Aorta (tissue), 5 donors: ENCODE measurements at regions not wholly inside any gene's neighbourhood (a gene's known extent, or its start where the extent isn't known, plus 50 kb on each side); places are given as distances from the start of the nearest gene placed in this dataset.
A peak's percentile ranks its signal among the peaks of the same experiment; 100 is the strongest.

Experiments used
- ATAC-seq: fragments of 200-7000 bp; cut with Tn5 transposase; one replicate; pipeline ENCODE4 v1.9.1; 2022; ENCODE audit warnings: moderate library complexity; ENCODE audit not compliant: low FRiP score
- DNase-seq, 2 donors: peaks; one replicate each; pipeline ENCODE4 v3.0.0-alpha.2; 2020
- H3K27ac ChIP-seq, 2 donors: one replicate each; pipeline ENCODE4 v1.5.1; 2013; ENCODE audit warnings: low read length in 2 of 2, mild to moderate bottlenecking in 2 of 2, moderate library complexity in 2 of 2, control low read depth in 1 of 2, inconsistent platforms in 1 of 2, low read depth in 1 of 2
- H3K27me3 ChIP-seq, 2 donors: one replicate each; pipeline ENCODE4 v1.6.1; 2013; ENCODE audit warnings: control low read depth in 1 of 2, low read length in 1 of 2, mild to moderate bottlenecking in 1 of 2, moderate library complexity in 1 of 2; ENCODE audit not compliant: insufficient read depth in 2 of 2, control insufficient read depth in 1 of 2
- H3K36me3 ChIP-seq, 2 donors: one replicate each; pipeline ENCODE4 v1.6.1; 2013; ENCODE audit warnings: control low read depth in 1 of 2, low read length in 1 of 2, mild to moderate bottlenecking in 1 of 2; ENCODE audit not compliant: insufficient read depth in 2 of 2, control insufficient read depth in 1 of 2
- H3K4me1 ChIP-seq, 2 donors: one replicate each; pipeline ENCODE4 v1.6.1; 2013; ENCODE audit warnings: low read length in 2 of 2, control low read depth in 1 of 2, mild to moderate bottlenecking in 1 of 2, moderate library complexity in 1 of 2; ENCODE audit not compliant: insufficient read depth in 2 of 2, control insufficient read depth in 1 of 2
- H3K4me3 ChIP-seq, 2 donors: one replicate each; pipeline ENCODE4 v1.5.1; 2013; ENCODE audit warnings: low read length in 2 of 2, control low read depth in 1 of 2, mild to moderate bottlenecking in 1 of 2
- H3K9me3 ChIP-seq: one replicate; pipeline ENCODE4 v1.6.1; 2013; ENCODE audit warnings: mild to moderate bottlenecking, low read length; ENCODE audit not compliant: control insufficient read depth
- WGBS, 2 donors: extraction: QIAGEN DNeasy Blood & Tissue Kit; methylation state at CpG; one replicate each; pipeline ENCODE4 v1.1.7; 2013; 5-methylcytosine and 5-hydroxymethylcytosine counted together
- intact Hi-C, 2 donors: fragments of 100-400 bp; cut with DNase I; formaldehyde crosslinking; loops; one replicate each; pipeline versions ENCODE4 v1.14.2 to v1.15.0; 2022
- donor health status: healthy with polysubstance abuse.
- donor health status: Bipolar disorder and iron deficiency.
- donor health status: DM: no; HTN: no; CAD: no.
- donor health status: DM: no; HTN: no; CAD: no.
- donor health status: DM: yes; HTN: yes; CAD: no.

DNA sequence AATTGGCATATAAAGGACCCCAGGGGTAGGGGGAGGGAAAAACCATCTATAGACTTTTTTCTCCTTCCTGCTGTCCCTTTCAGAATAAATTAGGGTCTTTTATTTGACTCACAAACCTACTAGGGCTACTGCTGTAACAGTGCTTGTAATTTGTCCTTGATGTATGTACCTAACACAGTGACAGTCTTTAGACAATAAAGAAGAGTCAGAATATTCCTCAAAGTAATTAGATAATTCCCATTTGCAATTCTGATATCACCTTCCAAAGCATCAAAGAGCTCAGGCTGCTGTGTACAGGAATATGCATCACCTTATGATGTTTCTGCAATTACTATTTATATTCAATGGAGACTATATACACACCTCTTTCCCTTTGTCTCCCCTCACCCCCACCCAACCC lies 161.7 kb downstream of the MREG start:
- Histone ChIP-seq H3K4me1 (peaks cover 5 to 7% of the 10 kb centered on the region in 2 donors), H3K4me3 (no peak overlapping the region), H3K36me3 (no peaks in the 10 kb centered on the region), H3K27ac (no peak overlapping the region), H3K27me3 (no peaks in the 10 kb centered on the region), H3K9me3 (no peaks in the 10 kb centered on the region)
- intact Hi-C loops = no loop called here
- ATAC-seq (no peak), DNase-seq (no peak)

DNA sequence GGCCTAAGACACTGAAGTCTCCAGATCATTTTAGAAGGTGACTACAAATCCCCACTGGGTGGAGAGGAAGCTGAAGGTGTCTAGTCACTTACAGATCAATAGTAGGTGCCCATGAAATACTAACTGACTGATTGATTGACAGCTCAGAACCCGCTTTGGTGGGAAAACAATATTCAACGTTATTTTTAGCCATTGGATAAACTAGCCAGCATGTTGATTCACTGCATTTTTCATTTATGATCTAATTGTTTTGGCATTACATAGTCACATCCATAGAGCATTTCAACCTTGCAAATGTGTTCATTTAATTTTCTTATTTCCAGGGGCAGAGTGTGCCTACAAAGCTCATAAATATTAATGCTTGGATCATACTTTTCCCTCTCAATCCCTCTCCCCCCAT lies 162.3 kb downstream of the MREG start:
- peak overlapping the region in 1 of 2 donors; percentile 80 for H3K27ac ChIP-seq
- peak; percentile 48 for ATAC-seq
- no peaks in the 10 kb centered on the region for H3K27me3 ChIP-seq
- no peaks in the 10 kb centered on the region for H3K9me3 ChIP-seq
- WGBS, 2 donors = 2 to 7% methylated on average over 2 of the region's 2 CpGs
- no peak overlapping the region for H3K4me3 ChIP-seq
- DNase-seq = no peak
- peaks cover 5 to 7% of the 10 kb centered on the region in 2 donors for H3K4me1 ChIP-seq
- intact Hi-C loops = no loop called here
- H3K36me3 ChIP-seq = no peaks in the 10 kb centered on the region

DNA sequence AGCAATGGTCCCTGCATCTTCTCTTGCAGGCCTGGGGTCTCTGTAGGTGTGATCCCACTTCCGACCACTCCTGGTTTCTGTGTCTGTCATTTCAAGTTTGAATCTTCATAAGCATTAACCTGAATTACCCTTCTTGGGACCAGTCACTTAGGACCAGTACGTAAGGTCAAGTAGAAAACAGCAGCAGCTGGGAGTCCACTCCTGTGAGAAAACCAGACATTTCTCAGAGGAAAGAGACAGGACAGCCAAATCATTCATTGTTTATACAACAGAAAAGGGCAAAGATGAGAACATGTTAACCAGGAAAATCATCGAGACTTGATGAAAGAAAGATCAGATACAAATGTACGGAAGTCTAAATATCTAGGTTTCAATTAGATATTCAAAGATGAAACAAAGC lies 163.0 kb downstream of the MREG start:
- ATAC-seq (no peak), DNase-seq (no peak)
- H3K9me3 ChIP-seq = no peaks in the 10 kb centered on the region
- H3K4me3 ChIP-seq = no peak overlapping the region
- no peaks in the 10 kb centered on the region for H3K27me3 ChIP-seq
- peak overlapping the region in 1 of 2 donors; percentile 36 for H3K27ac ChIP-seq
- WGBS, 2 donors = 80 to 83% methylated on average over 4 of the region's 4 CpGs
- peaks cover 5 to 7% of the 10 kb centered on the region in 2 donors for H3K4me1 ChIP-seq
- intact Hi-C loops = no loop called here
- H3K36me3 ChIP-seq = no peaks in the 10 kb centered on the region

DNA sequence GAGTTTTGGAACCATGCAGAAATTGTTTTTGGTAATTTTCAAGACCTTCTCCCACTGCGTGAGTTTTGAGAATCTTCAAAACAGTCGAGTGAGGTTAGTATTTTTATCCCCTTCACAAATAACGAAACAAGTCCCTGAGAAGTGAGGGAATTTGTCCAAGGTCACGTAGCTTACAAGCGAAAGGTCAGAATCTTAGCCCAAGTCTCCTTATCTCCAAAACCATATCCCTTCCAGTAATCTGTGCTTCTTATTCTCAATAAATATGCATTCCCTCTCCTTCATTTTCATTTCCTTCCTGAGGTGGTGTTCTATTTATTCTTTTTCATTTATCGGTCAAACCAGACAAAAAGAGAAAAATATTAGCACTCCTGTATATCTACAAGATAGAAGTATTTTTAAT lies 163.6 kb downstream of the MREG start:
- H3K36me3 ChIP-seq = no peaks in the 10 kb centered on the region
- ATAC-seq = no peak
- no peak for DNase-seq
- peaks cover 5 to 7% of the 10 kb centered on the region in 2 donors for H3K4me1 ChIP-seq
- H3K27me3 ChIP-seq = no peaks in the 10 kb centered on the region
- WGBS, 2 donors = 87 to 88% methylated on average over 6 of the region's 6 CpGs
- H3K9me3 ChIP-seq = no peaks in the 10 kb centered on the region
- H3K4me3 ChIP-seq = no peak overlapping the region
- intact Hi-C loops = loop anchor here in 1 of 2 donors (5.0 to 10.0 kb wide), 2 partner anchors 68 to 415 kb away; partner anchors contain the start of gene FN1
- no peak overlapping the region for H3K27ac ChIP-seq

DNA sequence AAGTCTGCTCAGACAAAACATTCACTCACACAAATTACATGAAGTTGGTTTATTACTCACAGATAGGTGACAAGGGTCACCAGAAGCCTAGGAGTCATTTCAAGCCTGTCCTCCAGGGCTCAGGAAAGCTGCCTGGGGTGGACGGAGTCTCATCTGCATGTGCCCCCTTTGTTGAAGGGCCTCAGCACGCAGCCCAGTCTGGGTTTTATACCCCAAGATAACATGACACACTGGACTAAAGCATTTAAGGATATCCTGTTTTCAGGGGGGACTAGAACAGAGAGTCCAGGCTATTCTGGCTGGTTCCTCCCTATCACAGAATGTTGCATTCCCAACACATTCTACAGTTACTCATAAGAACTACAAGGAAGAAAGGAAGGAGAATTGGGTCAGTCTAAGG lies 164.7 kb downstream of the MREG start:
- Histone ChIP-seq H3K27me3 (no peaks in the 10 kb centered on the region), H3K9me3 (no peaks in the 10 kb centered on the region), H3K4me3 (no peak overlapping the region), H3K4me1 (peaks cover 5 to 10% of the 10 kb centered on the region in 2 donors), H3K36me3 (no peaks in the 10 kb centered on the region), H3K27ac (no peak overlapping the region)
- DNase-seq = no peak
- WGBS, 2 donors = 90% methylated on average over 2 of the region's 2 CpGs
- intact Hi-C loops = loop anchor here in 1 of 2 donors (5.0 to 10.0 kb wide), 2 partner anchors 69 to 414 kb away; partner anchors contain the start of gene FN1
- ATAC-seq = no peak

DNA sequence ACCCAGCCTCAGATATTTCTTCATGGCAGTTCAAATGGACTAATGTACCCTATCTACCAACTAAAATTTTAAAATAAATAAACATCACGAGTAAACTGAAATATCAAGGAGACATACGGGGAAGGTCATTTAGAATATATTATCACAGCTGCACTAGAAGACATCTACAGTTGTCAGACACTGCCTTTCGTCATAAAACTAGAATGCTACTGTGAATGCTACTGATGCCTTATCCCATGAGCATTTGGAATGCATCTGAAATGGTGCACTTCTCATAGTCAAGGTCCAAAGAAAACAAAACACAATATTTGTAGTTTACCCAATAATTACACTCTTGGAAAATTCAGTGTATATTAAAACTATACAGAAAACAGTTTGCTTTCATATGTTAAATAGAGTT lies 165.2 kb downstream of the MREG start:
- DNase-seq = no peak
- Histone ChIP-seq H3K4me1 (peaks cover 5 to 10% of the 10 kb centered on the region in 2 donors), H3K4me3 (no peak overlapping the region), H3K27ac (no peak overlapping the region), H3K9me3 (no peaks in the 10 kb centered on the region), H3K36me3 (no peaks in the 10 kb centered on the region), H3K27me3 (no peaks in the 10 kb centered on the region)
- intact Hi-C loops = loop anchor here in 1 of 2 donors (5.0 to 10.0 kb wide), 2 partner anchors 69 to 413 kb away; partner anchors contain the start of gene FN1
- WGBS, 2 donors = 66 to 84% methylated on average over 3 of the region's 3 CpGs
- no peak for ATAC-seq

DNA sequence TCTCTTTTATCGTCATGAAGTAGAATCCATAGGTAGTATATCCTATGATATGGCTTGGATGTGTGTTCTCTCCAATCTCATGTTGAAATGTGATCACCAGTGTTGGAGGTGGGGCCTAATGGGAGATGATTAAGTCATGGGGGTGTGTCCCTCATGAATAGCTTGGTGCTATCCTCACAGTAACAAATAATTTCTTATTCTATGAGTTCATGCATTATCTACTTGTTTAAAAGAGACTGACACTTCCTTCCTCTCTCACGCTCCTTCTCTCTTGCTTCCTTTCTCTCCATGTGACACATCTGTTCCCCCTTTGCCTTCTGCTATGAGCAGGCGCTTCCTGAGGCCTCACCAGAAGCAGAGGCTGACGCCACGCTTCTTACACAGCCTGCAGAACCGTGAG lies 165.6 kb downstream of the MREG start:
- DNase-seq = no peak
- H3K4me3 ChIP-seq = no peak overlapping the region
- H3K36me3 ChIP-seq = no peaks in the 10 kb centered on the region
- H3K4me1 ChIP-seq = peaks cover 5 to 10% of the 10 kb centered on the region in 2 donors
- intact Hi-C loops = loop anchor here in 1 of 2 donors (5.0 to 10.0 kb wide), 2 partner anchors 70 to 413 kb away; partner anchors contain the start of gene FN1
- WGBS, 2 donors = 94% methylated on average over 6 of the region's 6 CpGs
- H3K9me3 ChIP-seq = no peaks in the 10 kb centered on the region
- no peaks in the 10 kb centered on the region for H3K27me3 ChIP-seq
- no peak for ATAC-seq
- H3K27ac ChIP-seq = no peak overlapping the region

DNA sequence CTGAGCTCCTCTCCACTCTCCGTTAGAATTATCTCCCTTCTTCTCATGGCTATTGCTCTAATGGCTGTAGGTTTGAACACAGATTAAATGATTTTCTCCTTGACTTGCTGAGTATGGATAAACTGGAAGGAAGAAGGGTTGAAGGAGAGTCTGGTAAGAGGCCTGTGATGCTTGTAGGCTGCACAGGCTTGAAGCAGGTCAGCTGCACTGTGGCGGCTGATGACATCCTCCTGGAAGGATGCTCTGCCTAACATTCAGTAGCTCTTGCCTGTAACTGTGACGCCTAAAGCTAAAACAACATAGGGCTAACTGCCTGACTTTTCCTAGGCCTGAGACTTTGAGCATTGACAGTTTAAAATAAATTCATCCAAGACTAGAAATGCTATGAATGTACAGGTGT lies 166.3 kb downstream of the MREG start:
- no peak overlapping the region for H3K4me3 ChIP-seq
- H3K9me3 ChIP-seq = no peaks in the 10 kb centered on the region
- peaks cover 5 to 10% of the 10 kb centered on the region in 2 donors for H3K4me1 ChIP-seq
- no peak overlapping the region for H3K27ac ChIP-seq
- no peak for DNase-seq
- intact Hi-C loops = loop anchor here in 1 of 2 donors (5.0 to 10.0 kb wide), 2 partner anchors 70 to 412 kb away; partner anchors contain the start of gene FN1
- no peaks in the 10 kb centered on the region for H3K27me3 ChIP-seq
- no peaks in the 10 kb centered on the region for H3K36me3 ChIP-seq
- WGBS, 2 donors = 95 to 96% methylated on average over 3 of the region's 3 CpGs
- ATAC-seq = no peak

DNA sequence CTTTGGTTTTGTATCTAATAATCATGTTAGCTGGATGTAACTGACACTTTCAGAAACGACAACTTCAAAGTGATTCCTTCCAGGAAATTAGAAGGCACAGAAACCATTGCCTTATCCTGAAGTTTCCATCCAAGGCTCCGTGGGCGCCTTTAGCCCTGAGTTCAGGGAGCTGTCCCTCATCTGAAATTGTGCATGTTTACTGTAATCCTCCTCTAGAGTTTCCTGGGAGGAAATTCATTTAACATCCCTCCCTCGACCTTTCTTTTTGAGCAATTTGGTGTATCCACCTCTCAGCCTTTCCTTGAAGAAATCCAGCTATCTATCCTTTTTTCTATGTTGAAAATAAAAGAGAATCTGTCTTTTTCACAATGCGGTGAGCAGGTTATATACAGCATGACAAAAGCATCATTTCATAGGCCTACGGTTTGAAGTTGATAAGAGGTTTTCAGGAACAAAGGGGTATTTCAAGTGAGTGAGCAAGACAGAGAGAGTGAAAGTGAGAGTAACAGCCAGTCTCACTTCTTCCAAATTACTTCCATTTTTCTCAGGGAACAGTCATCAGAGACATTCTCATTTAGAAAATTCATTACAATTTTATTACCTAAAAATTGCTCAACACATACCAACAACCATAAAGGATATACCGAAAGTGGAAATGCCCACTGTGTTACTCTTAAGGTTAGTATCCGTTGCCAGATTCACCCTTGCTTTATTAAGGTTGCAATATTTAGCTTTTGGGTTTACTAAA lies 167.3 kb downstream of the MREG start:
- intact Hi-C loops = loop anchor here in 1 of 2 donors (5.0 to 10.0 kb wide), 2 partner anchors 71 to 411 kb away; partner anchors contain the start of gene FN1
- H3K36me3 ChIP-seq = no peaks in the 10 kb centered on the region
- H3K9me3 ChIP-seq = no peaks in the 10 kb centered on the region
- DNase-seq (no peak), ATAC-seq (no peak)
- WGBS, 2 donors = 89 to 92% methylated on average over 8 of the region's 8 CpGs
- H3K4me1 ChIP-seq = peaks cover 0 to 8% of the 10 kb centered on the region in 2 donors
- no peak overlapping the region for H3K27ac ChIP-seq
- H3K27me3 ChIP-seq = no peaks in the 10 kb centered on the region
- no peak overlapping the region for H3K4me3 ChIP-seq
